NT2/D1 (cell line): ENCODE measurements at regions not wholly inside any gene's neighbourhood (a gene's known extent, or its start where the extent isn't known, plus 50 kb on each side); places are given as distances from the start of the nearest gene placed in this dataset.

Experiments
- DNase-seq: peaks from one replicate; pipeline ENCODE4 v3.0.0-alpha.2; 2011; ENCODE audit warnings: low read depth, low spot score
- H3K27me3 ChIP-seq: 2 replicates; pipeline ENCODE4 v1.6.0; 2011; ENCODE audit warnings: mild to moderate bottlenecking; ENCODE audit not compliant: insufficient read length, insufficient read depth
- H3K36me3 ChIP-seq: 2 replicates; pipeline ENCODE4 v1.6.1; 2011; ENCODE audit warnings: mild to moderate bottlenecking, low read length, mixed read lengths; ENCODE audit not compliant: insufficient read depth, insufficient read length
- H3K4me1 ChIP-seq: 2 replicates; pipeline ENCODE4 v1.5.1; 2011; ENCODE audit not compliant: insufficient read depth, insufficient read length
- H3K4me3 ChIP-seq: 2 replicates; pipeline ENCODE4 v1.5.1; 2011; ENCODE audit warnings: low read depth; ENCODE audit not compliant: insufficient read length
- H3K9ac ChIP-seq: 2 replicates; pipeline ENCODE4 v1.6.0; 2011; ENCODE audit warnings: low read depth; ENCODE audit not compliant: insufficient read length
- H3K9me3 ChIP-seq: 2 replicates; pipeline ENCODE4 v1.5.1; 2011; ENCODE audit warnings: mild to moderate bottlenecking, low read length; ENCODE audit not compliant: insufficient read depth
- SUZ12 ChIP-seq: IDR thresholded peaks from 2 replicates; pipeline ENCODE4 v1.6.1; 2011; ENCODE audit not compliant: insufficient read length, insufficient read depth; ENCODE audit errors: extremely low read depth
- YY1 ChIP-seq: IDR thresholded peaks from 2 replicates; pipeline ENCODE4 v1.6.1; 2011; ENCODE audit not compliant: insufficient read length, insufficient read depth
- ZNF274 ChIP-seq: IDR thresholded peaks from 2 replicates; pipeline ENCODE4 v1.6.1; 2011; ENCODE audit warnings: mild to moderate bottlenecking, low read depth, low read length

DNA sequence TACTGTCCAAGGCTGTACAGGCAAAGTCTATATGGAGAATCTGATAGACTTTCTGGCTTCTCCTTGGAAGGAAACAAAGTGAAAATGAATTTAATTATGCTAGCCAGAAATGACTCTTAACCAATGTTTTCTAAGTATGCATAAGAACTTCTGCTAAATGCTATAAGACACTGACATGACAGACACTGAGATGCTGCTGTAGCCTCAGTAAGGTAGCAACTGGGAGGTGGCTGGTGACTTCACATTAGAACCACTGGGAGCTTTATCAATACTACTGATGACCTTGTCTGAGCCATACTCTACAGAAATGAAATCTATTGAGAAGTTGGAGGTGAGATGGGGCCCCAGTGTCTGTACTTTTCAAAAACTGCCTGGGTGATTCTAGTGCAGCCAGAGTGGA lies 188.6 kb downstream of the ZNF365 start:
- H3K9me3 ChIP-seq, result no peaks in the 10 kb centered on the region
- H3K4me3 ChIP-seq, result no peak overlapping the region
- H3K36me3 ChIP-seq, result no peaks in the 10 kb centered on the region
- H3K4me1 ChIP-seq, result no peaks in the 10 kb centered on the region
- no peak for DNase-seq
- no peak for TF ChIP-seq SUZ12
- no peak for TF ChIP-seq YY1
- TF ChIP-seq ZNF274, result no peak
- H3K27me3 ChIP-seq, result no peaks in the 10 kb centered on the region
- H3K9ac ChIP-seq, result no peak overlapping the region

- no peak for DNase-seq
- Histone ChIP-seq H3K4me1 (no peaks in the 10 kb centered on the region), H3K9ac (no peak overlapping the region), H3K36me3 (no peaks in the 10 kb centered on the region), H3K27me3 (no peaks in the 10 kb centered on the region), H3K9me3 (no peaks in the 10 kb centered on the region), H3K4me3 (no peak overlapping the region)
- TF ChIP-seq ZNF274 (no peak), SUZ12 (no peak), YY1 (no peak)
These were observed 199.8 kb downstream of the ZNF365 start for GRCh38 chr10:62573929-62574328.

- TF ChIP-seq SUZ12 (no peak), YY1 (no peak), ZNF274 (no peak)
- H3K4me3 ChIP-seq, result no peak overlapping the region
- H3K9me3 ChIP-seq, result no peaks in the 10 kb centered on the region
- no peaks in the 10 kb centered on the region for H3K4me1 ChIP-seq
- DNase-seq, result no peak
- no peak overlapping the region for H3K9ac ChIP-seq
- no peaks in the 10 kb centered on the region for H3K27me3 ChIP-seq
- no peaks in the 10 kb centered on the region for H3K36me3 ChIP-seq
These were observed 202.9 kb downstream of the ZNF365 start for GRCh38 chr10:62577076-62577475.

GRCh38 chr10:62577666-62578291 lies 203.6 kb downstream of the ZNF365 start:
- Histone ChIP-seq H3K9ac (no peak overlapping the region), H3K27me3 (no peaks in the 10 kb centered on the region), H3K4me1 (no peaks in the 10 kb centered on the region), H3K9me3 (no peaks in the 10 kb centered on the region), H3K36me3 (no peaks in the 10 kb centered on the region), H3K4me3 (no peak overlapping the region)
- TF ChIP-seq YY1, result no peak
- no peak for TF ChIP-seq SUZ12
- no peak for TF ChIP-seq ZNF274
- DNase-seq, result no peak

- H3K4me3 ChIP-seq, result no peak overlapping the region
- no peaks in the 10 kb centered on the region for H3K27me3 ChIP-seq
- TF ChIP-seq ZNF274, result no peak
- no peak for TF ChIP-seq YY1
- TF ChIP-seq SUZ12, result no peak
- H3K36me3 ChIP-seq, result no peaks in the 10 kb centered on the region
- no peak overlapping the region for H3K9ac ChIP-seq
- no peaks in the 10 kb centered on the region for H3K9me3 ChIP-seq
- H3K4me1 ChIP-seq, result no peaks in the 10 kb centered on the region
- DNase-seq, result no peak
These were observed 204.1 kb downstream of the ZNF365 start for GRCh38 chr10:62578301-62578700.

GRCh38 chr10:62578916-62579315 lies 204.7 kb downstream of the ZNF365 start:
- no peak overlapping the region for H3K9ac ChIP-seq
- no peak for DNase-seq
- H3K36me3 ChIP-seq, result no peaks in the 10 kb centered on the region
- H3K9me3 ChIP-seq, result no peaks in the 10 kb centered on the region
- no peaks in the 10 kb centered on the region for H3K27me3 ChIP-seq
- TF ChIP-seq YY1 (no peak), SUZ12 (no peak), ZNF274 (no peak)
- no peak overlapping the region for H3K4me3 ChIP-seq
- H3K4me1 ChIP-seq, result no peaks in the 10 kb centered on the region

GRCh38 chr10:62580396-62580795 lies 206.2 kb downstream of the ZNF365 start:
- Histone ChIP-seq H3K4me3 (no peak overlapping the region), H3K4me1 (no peaks in the 10 kb centered on the region), H3K27me3 (no peaks in the 10 kb centered on the region), H3K36me3 (no peaks in the 10 kb centered on the region), H3K9ac (no peak overlapping the region), H3K9me3 (no peaks in the 10 kb centered on the region)
- no peak for DNase-seq
- TF ChIP-seq SUZ12 (no peak), YY1 (no peak), ZNF274 (no peak)

DNA sequence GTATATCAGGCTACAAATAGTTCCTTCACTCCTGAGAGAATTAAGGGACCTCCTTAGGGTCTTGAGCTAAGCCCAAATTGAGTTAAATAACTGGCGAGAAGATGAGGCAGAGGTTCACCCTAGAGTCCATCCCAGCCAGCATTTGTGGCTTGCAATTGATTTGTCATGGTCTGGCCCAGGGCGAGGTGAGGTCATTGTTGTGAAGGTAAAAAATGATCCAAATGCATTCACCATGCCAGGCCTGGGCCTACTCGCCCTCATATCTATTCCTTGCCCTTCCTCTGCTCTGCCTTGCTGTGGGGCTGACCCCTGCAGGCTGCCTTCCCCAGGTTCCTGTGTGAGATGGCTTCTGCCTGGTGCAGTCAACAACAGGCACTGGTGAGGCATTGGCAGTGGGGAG lies 207.2 kb downstream of the ZNF365 start:
- TF ChIP-seq ZNF274, result no peak
- H3K9ac ChIP-seq, result no peak overlapping the region
- H3K27me3 ChIP-seq, result no peaks in the 10 kb centered on the region
- H3K9me3 ChIP-seq, result no peaks in the 10 kb centered on the region
- H3K4me1 ChIP-seq, result no peaks in the 10 kb centered on the region
- H3K4me3 ChIP-seq, result no peak overlapping the region
- DNase-seq, result no peak
- no peaks in the 10 kb centered on the region for H3K36me3 ChIP-seq
